Loucy (cell line): ENCODE measurements at regions not wholly inside any gene's neighbourhood (a gene's known extent, or its start where the extent isn't known, plus 50 kb on each side); places are given as distances from the start of the nearest gene placed in this dataset.

Source experiments
- H2AFZ ChIP-seq: fragments of 200-600 bp; sonication (generic); 2 replicates; pipeline ENCODE4 v1.6.0; 2016; ENCODE audit warnings: antibody characterized with exemption, mild to moderate bottlenecking, low read length, moderate library complexity
- H3F3A ChIP-seq: fragments of 200-600 bp; 2 replicates; pipeline ENCODE4 v1.6.0; 2016; ENCODE audit warnings: antibody characterized with exemption, low read depth, mild to moderate bottlenecking
- H3K27me3 ChIP-seq: fragments of 200-600 bp; sonication (generic); 2 replicates; pipeline ENCODE4 v1.6.1; 2014; ENCODE audit warnings: low read length, mild to moderate bottlenecking; ENCODE audit not compliant: insufficient read depth, poor library complexity, severe bottlenecking
- H3K36me3 ChIP-seq: fragments of 200-600 bp; sonication (generic); 2 replicates; pipeline ENCODE4 v1.6.1; 2016; ENCODE audit warnings: low read length; ENCODE audit not compliant: insufficient read depth
- H3K4me1 ChIP-seq: fragments of 200-600 bp; sonication (generic); 2 replicates; pipeline ENCODE4 v1.5.1; 2014; ENCODE audit warnings: low read length, mild to moderate bottlenecking; ENCODE audit not compliant: insufficient read depth, poor library complexity, severe bottlenecking
- H3K4me2 ChIP-seq: fragments of 200-600 bp; sonication (generic); 2 replicates; pipeline ENCODE4 v1.6.0; 2014; ENCODE audit warnings: antibody characterized with exemption, low read length, low read depth, mild to moderate bottlenecking; ENCODE audit not compliant: poor library complexity, severe bottlenecking
- H3K4me3 ChIP-seq: fragments of 200-600 bp; sonication (generic); 2 replicates; pipeline ENCODE4 v1.5.1; 2014; ENCODE audit warnings: low read length, mild to moderate bottlenecking, mixed read lengths; ENCODE audit not compliant: poor library complexity, severe bottlenecking
- H3K79me2 ChIP-seq: fragments of 200-600 bp; sonication (generic); 2 replicates; pipeline ENCODE4 v1.6.1; 2014; ENCODE audit warnings: low read length; ENCODE audit not compliant: insufficient read depth
- H3K9ac ChIP-seq: fragments of 200-600 bp; sonication (generic); 2 replicates; pipeline ENCODE4 v1.6.0; 2014; ENCODE audit warnings: mild to moderate bottlenecking, low read depth, low read length, moderate library complexity; ENCODE audit not compliant: poor library complexity, severe bottlenecking
- H3K9me2 ChIP-seq: fragments of 200-600 bp; sonication (generic); replicated peaks from 2 replicates; pipeline ENCODE4 v1.6.1; 2016; ENCODE audit warnings: low read depth, low read length, mixed read lengths
- H3K9me3 ChIP-seq: fragments of 200-600 bp; sonication (generic); 2 replicates; pipeline ENCODE4 v1.6.1; 2014; ENCODE audit warnings: mild to moderate bottlenecking, antibody characterized with exemption, low read length, low read depth; ENCODE audit not compliant: insufficient read depth
- H4K20me1 ChIP-seq: fragments of 200-600 bp; sonication (generic); 2 replicates; pipeline ENCODE4 v1.6.0; 2014; ENCODE audit warnings: antibody characterized with exemption, low read length, mild to moderate bottlenecking; ENCODE audit not compliant: insufficient read depth, poor library complexity, severe bottlenecking
- EZH2phosphoT487 ChIP-seq: fragments of 200-600 bp; IDR thresholded peaks from 2 replicates; pipeline ENCODE4 v1.6.1; 2018; ENCODE audit warnings: antibody characterized with exemption, mild to moderate bottlenecking, moderate library complexity, borderline replicate concordance
- TF ChIP-seq, protein P1 (sequence below): fragments of 200-600 bp; sonication (generic); conservative IDR thresholded peaks from 2 replicates; pipeline ENCODE4 v1.5.1; 2014; ENCODE audit warnings: mild to moderate bottlenecking, antibody characterized with exemption, low read length

DNA sequence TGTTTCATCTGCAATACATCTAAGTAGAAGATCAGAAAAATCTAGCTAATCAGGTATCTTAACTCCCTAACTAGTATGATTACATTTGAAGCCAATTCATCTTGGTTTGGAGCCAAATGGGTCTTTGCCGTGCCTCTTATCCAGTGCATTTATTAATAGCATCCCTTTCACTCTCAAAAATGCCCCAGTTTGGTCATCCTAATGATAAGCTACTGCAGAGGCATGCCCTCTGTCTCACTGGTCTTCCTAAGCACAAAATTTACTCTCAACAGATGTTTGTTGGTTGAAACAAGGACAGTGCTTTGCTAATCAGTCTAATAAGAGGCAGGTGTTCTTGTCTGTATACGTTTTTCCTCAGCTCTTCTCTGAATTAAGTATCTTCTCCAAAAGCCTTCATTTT lies 403.2 kb downstream of the RAD51AP2 start:
- no peaks in the 10 kb centered on the region for H3K79me2 ChIP-seq
- no peaks in the 10 kb centered on the region for H3K4me1 ChIP-seq
- H3K9ac ChIP-seq, result no peak overlapping the region
- H3K27me3 ChIP-seq, result no peaks in the 10 kb centered on the region
- H4K20me1 ChIP-seq, result no peaks in the 10 kb centered on the region
- H3K36me3 ChIP-seq, result no peaks in the 10 kb centered on the region
- H3K9me3 ChIP-seq, result no peaks in the 10 kb centered on the region
- H3K9me2 ChIP-seq, result no peaks in the 10 kb centered on the region
- H3K4me3 ChIP-seq, result no peak overlapping the region
- TF ChIP-seq, protein P1, sequence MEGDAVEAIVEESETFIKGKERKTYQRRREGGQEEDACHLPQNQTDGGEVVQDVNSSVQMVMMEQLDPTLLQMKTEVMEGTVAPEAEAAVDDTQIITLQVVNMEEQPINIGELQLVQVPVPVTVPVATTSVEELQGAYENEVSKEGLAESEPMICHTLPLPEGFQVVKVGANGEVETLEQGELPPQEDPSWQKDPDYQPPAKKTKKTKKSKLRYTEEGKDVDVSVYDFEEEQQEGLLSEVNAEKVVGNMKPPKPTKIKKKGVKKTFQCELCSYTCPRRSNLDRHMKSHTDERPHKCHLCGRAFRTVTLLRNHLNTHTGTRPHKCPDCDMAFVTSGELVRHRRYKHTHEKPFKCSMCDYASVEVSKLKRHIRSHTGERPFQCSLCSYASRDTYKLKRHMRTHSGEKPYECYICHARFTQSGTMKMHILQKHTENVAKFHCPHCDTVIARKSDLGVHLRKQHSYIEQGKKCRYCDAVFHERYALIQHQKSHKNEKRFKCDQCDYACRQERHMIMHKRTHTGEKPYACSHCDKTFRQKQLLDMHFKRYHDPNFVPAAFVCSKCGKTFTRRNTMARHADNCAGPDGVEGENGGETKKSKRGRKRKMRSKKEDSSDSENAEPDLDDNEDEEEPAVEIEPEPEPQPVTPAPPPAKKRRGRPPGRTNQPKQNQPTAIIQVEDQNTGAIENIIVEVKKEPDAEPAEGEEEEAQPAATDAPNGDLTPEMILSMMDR, result no peak
- no peak for TF ChIP-seq EZH2phosphoT487
- no peaks in the 10 kb centered on the region for H3F3A ChIP-seq
- no peak overlapping the region for H3K4me2 ChIP-seq
- H2AFZ ChIP-seq, result no peak overlapping the region

DNA sequence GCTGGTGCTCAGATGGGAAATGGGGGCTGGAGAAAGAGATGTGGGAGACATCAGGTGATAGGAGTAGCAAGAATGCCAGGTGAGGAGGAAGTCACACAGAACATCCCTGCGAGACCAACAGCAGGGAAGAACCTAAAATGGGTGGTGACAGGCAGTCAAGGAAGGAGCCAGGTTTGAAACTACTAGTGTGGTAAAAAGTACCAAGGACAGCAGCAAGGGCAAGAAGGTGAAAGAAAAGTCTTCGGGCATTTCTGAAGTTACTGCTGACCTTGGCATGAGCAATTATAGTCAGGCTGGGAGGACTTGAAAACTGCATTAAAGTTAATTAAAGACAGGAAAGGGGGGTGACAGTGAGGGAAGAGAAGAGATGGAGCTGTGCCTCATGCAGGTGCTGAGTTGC lies 410.4 kb downstream of the RAD51AP2 start:
- no peaks in the 10 kb centered on the region for H3K9me2 ChIP-seq
- H3K4me1 ChIP-seq, result no peaks in the 10 kb centered on the region
- TF ChIP-seq EZH2phosphoT487, result no peak
- no peaks in the 10 kb centered on the region for H3K79me2 ChIP-seq
- H3K9me3 ChIP-seq, result no peaks in the 10 kb centered on the region
- H3K27me3 ChIP-seq, result no peaks in the 10 kb centered on the region
- H3K4me3 ChIP-seq, result no peak overlapping the region
- no peak overlapping the region for H2AFZ ChIP-seq
- no peaks in the 10 kb centered on the region for H3F3A ChIP-seq
- no peak overlapping the region for H3K4me2 ChIP-seq
- no peak overlapping the region for H3K9ac ChIP-seq
- no peaks in the 10 kb centered on the region for H3K36me3 ChIP-seq
- H4K20me1 ChIP-seq, result no peaks in the 10 kb centered on the region

DNA sequence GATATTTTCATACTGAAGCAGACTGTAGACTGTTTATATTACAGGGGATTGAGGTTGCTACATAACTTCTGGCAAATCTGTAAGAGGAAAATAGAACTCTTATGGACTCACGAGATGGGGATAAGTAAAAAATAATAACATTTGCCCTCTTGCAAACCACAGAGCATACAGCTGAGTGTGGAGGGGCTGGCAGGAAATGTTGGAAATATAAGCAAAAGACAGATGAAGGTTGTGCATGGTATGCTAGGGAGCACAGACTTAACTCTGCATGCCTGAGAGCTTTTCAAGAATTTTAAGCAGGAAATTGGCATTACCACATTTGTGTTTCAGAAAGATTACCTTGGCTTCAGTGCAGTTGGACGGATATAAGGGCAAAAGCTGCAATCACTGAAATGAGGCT lies 411.1 kb downstream of the RAD51AP2 start:
- Histone ChIP-seq H3K4me1 (no peaks in the 10 kb centered on the region), H3K9me3 (no peaks in the 10 kb centered on the region), H4K20me1 (no peaks in the 10 kb centered on the region), H3K4me2 (no peak overlapping the region), H2AFZ (no peak overlapping the region), H3F3A (no peaks in the 10 kb centered on the region), H3K4me3 (no peak overlapping the region), H3K79me2 (no peaks in the 10 kb centered on the region), H3K36me3 (no peaks in the 10 kb centered on the region), H3K27me3 (no peaks in the 10 kb centered on the region), H3K9me2 (no peaks in the 10 kb centered on the region), H3K9ac (no peak overlapping the region)
- no peak for TF ChIP-seq EZH2phosphoT487
- TF ChIP-seq, protein P1, result no peak

DNA sequence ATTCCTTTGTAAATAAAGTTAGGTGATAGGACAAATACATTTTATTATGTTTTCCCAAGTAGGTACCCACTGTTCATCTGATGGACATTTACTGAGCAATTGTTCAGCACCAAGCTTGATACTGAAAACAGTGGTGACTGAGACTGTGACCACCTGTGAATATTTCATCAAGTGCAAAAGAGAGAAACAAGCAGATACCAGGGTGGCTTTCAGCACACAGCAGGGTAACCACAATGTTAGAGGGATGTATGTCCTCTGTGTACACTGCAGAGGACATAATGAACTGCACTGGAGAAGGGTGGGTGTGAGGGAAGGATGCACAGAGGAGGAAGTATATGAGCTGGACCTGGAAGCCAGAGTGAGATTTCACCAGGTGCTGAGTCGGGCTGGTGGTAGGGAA lies 411.8 kb downstream of the RAD51AP2 start:
- Histone ChIP-seq H3K4me1 (no peaks in the 10 kb centered on the region), H4K20me1 (no peaks in the 10 kb centered on the region), H3F3A (no peaks in the 10 kb centered on the region), H3K4me2 (no peak overlapping the region), H3K9ac (no peak overlapping the region), H3K9me3 (no peaks in the 10 kb centered on the region), H2AFZ (no peak overlapping the region), H3K36me3 (no peaks in the 10 kb centered on the region), H3K27me3 (no peaks in the 10 kb centered on the region), H3K9me2 (no peaks in the 10 kb centered on the region), H3K4me3 (no peak overlapping the region), H3K79me2 (no peaks in the 10 kb centered on the region)
- TF ChIP-seq, protein P1, result no peak
- TF ChIP-seq EZH2phosphoT487, result no peak
